GM12878 (cell line): ENCODE measurements at regions not wholly inside any gene's neighbourhood (a gene's known extent, or its start where the extent isn't known, plus 50 kb on each side); places are given as distances from the start of the nearest gene placed in this dataset.

ENCODE experiments used
- POLR2A ChIP-seq: IDR thresholded peaks from 2 replicates; pipeline ENCODE4 v1.6.1; 2011; ENCODE audit warnings: low read depth, mild to moderate bottlenecking, low read length
- ZBTB4 ChIP-seq: fragments of 450-650 bp; formaldehyde crosslinking; IDR thresholded peaks from 2 replicates; pipeline ENCODE4 v1.4.0; 2022; ENCODE audit warnings: mild to moderate bottlenecking, moderate library complexity

- TF ChIP-seq ZBTB4 (no peak), POLR2A (no peak)
Observed at GRCh38 chr2:150856596-150857281, 369.3 kb upstream of the RND3 start.
